ENCODE measurements at regions not wholly inside any gene's neighbourhood (a gene's known extent, or its start where the extent isn't known, plus 50 kb on each side); places are given as distances from the start of the nearest gene placed in this dataset.

DNA sequence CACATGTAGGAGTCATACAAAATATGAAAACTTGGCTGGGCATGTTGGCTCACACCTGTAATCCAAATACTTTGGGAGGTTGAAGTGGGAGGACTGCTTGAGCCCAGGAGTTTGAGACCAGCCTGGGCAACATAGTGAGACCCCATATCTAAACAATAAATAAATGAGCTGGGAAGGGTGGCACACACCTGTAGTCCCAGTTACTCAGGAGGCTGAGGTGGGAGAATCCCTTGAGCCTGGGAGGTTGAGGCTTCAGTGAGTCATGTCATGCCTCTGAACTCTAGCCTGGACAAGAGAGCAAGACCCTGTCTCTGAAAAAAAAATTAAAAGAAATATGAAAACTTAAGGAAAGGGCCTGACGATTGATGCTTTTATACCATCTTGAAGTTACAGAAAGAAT, 112.4 kb upstream of the RAI14 start:
- TF ChIP-seq, protein P1, sequence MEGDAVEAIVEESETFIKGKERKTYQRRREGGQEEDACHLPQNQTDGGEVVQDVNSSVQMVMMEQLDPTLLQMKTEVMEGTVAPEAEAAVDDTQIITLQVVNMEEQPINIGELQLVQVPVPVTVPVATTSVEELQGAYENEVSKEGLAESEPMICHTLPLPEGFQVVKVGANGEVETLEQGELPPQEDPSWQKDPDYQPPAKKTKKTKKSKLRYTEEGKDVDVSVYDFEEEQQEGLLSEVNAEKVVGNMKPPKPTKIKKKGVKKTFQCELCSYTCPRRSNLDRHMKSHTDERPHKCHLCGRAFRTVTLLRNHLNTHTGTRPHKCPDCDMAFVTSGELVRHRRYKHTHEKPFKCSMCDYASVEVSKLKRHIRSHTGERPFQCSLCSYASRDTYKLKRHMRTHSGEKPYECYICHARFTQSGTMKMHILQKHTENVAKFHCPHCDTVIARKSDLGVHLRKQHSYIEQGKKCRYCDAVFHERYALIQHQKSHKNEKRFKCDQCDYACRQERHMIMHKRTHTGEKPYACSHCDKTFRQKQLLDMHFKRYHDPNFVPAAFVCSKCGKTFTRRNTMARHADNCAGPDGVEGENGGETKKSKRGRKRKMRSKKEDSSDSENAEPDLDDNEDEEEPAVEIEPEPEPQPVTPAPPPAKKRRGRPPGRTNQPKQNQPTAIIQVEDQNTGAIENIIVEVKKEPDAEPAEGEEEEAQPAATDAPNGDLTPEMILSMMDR (conservative IDR thresholded peaks at IDR 0.05), result no peak
- no peak for DNase-seq
- H3K27me3 ChIP-seq (ENCODE audit: control insufficient read depth, insufficient read depth, low read length, poor library complexity, severe bottlenecking), result no peaks in the 10 kb centered on the region
- no peak overlapping the region for H3K9ac ChIP-seq (ENCODE audit: extremely low read depth, low read length, poor library complexity, severe bottlenecking)
- Mint-ChIP-seq H3K4me1 (peaks cover 5% of the 10 kb centered on the region), H3K36me3 (ENCODE audit: low read depth) (peaks cover 11% of the 10 kb centered on the region), H3K9me3 (peaks cover 63% of the 10 kb centered on the region), H3K27ac (no peak overlapping the region), H3K4me3 (no peak overlapping the region), H3K27me3 (ENCODE audit: insufficient read depth) (no peaks in the 10 kb centered on the region)
- no peak overlapping the region for H3K4me3 ChIP-seq (ENCODE audit: low read length)
- H3K36me3 ChIP-seq (ENCODE audit: control insufficient read depth, insufficient read depth, low read length), result no peaks in the 10 kb centered on the region
- WGBS, 2 experiments (ENCODE audit: insufficient coverage in 1 of 2, insufficient read length in 1 of 2), result 0% methylated on average over 1 of the region's 1 CpG
- no peaks in the 10 kb centered on the region for H3K4me1 ChIP-seq (ENCODE audit: control insufficient read depth, insufficient read depth, low read length)
- H3K27ac ChIP-seq (ENCODE audit: low read depth, low read length), result no peak overlapping the region
- peaks cover 51% of the 10 kb centered on the region for H3K9me3 ChIP-seq (ENCODE audit: control insufficient read depth, low read length)

DNA sequence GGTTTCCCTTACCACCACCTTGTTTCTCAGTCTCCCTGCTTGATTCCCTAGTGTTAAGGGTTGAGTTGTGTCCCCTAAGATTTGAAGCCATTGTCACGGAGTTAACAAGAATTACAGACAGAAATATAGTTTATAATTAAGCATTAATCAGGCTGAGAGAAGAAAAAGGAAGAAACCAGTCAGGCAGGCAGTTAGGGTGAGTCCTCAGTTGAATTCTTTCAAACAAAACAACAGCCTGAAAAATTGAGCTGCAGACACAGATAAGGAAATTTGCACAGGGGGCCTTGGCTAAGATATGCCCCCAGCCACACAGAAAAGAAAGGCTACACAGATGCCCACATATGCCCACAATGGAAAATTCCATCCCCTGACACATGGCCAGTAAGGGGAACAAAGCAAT, 111.7 kb upstream of the RAI14 start:
- Histone ChIP-seq H3K4me1 (ENCODE audit: control insufficient read depth, insufficient read depth, low read length) (no peaks in the 10 kb centered on the region), H3K9ac (ENCODE audit: extremely low read depth, low read length, poor library complexity, severe bottlenecking) (no peak overlapping the region), H3K27me3 (ENCODE audit: control insufficient read depth, insufficient read depth, low read length, poor library complexity, severe bottlenecking) (no peaks in the 10 kb centered on the region), H3K36me3 (ENCODE audit: control insufficient read depth, insufficient read depth, low read length) (no peaks in the 10 kb centered on the region), H3K27ac (ENCODE audit: low read depth, low read length) (no peak overlapping the region), H3K9me3 (ENCODE audit: control insufficient read depth, low read length) (peaks cover 51% of the 10 kb centered on the region), H3K4me3 (ENCODE audit: low read length) (peak overlapping the region; percentile 30)
- H3K27ac Mint-ChIP-seq, result no peak overlapping the region
- DNase-seq, result no peak
- no peaks in the 10 kb centered on the region for H3K27me3 Mint-ChIP-seq (ENCODE audit: insufficient read depth)
- peaks cover 11% of the 10 kb centered on the region for H3K36me3 Mint-ChIP-seq (ENCODE audit: low read depth)
- TF ChIP-seq, protein P1 (conservative IDR thresholded peaks at IDR 0.05), result no peak
- peaks cover 63% of the 10 kb centered on the region for H3K9me3 Mint-ChIP-seq
- 78% methylated on average over 1 of the region's 1 CpG; no CpG with 5 or more reads in 1 of the 2 experiments for WGBS, 2 experiments (ENCODE audit: insufficient coverage in 1 of 2, insufficient read length in 1 of 2)
- no peak overlapping the region for H3K4me3 Mint-ChIP-seq
- peaks cover 5% of the 10 kb centered on the region for H3K4me1 Mint-ChIP-seq

DNA sequence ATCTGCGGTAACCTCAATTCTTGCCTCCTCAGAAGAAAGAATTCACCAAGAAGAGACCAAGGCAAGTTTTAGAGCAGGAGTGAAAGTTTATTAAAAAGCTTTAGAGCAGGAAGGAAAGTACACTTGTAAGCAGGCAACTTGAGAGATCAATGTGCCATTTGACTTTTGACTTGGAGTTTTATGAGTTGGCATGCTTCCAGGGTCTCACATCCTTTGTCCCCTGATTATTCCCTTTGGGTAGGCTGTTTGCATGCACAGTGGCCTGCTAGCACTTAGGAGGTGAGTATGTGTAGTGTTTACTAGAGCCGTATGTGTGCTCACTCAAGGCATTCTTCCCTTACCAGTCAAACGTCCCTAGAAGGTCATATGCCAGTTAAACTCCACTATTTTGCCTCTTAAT, 111.0 kb upstream of the RAI14 start:
- no peak overlapping the region for H3K4me3 Mint-ChIP-seq
- H3K27me3 Mint-ChIP-seq (ENCODE audit: insufficient read depth), result no peaks in the 10 kb centered on the region
- WGBS, 2 experiments (ENCODE audit: insufficient coverage in 1 of 2, insufficient read length in 1 of 2), result 87 to 94% methylated on average over 2 to 3 of the region's 3 CpGs
- peaks cover 5% of the 10 kb centered on the region for H3K4me1 Mint-ChIP-seq
- Histone ChIP-seq H3K9ac (ENCODE audit: extremely low read depth, low read length, poor library complexity, severe bottlenecking) (no peak overlapping the region), H3K4me3 (ENCODE audit: low read length) (no peak overlapping the region), H3K27ac (ENCODE audit: low read depth, low read length) (no peak overlapping the region), H3K27me3 (ENCODE audit: control insufficient read depth, insufficient read depth, low read length, poor library complexity, severe bottlenecking) (no peaks in the 10 kb centered on the region), H3K36me3 (ENCODE audit: control insufficient read depth, insufficient read depth, low read length) (no peaks in the 10 kb centered on the region), H3K9me3 (ENCODE audit: control insufficient read depth, low read length) (peaks cover 51% of the 10 kb centered on the region), H3K4me1 (ENCODE audit: control insufficient read depth, insufficient read depth, low read length) (no peaks in the 10 kb centered on the region)
- peaks cover 63% of the 10 kb centered on the region for H3K9me3 Mint-ChIP-seq
- H3K27ac Mint-ChIP-seq, result no peak overlapping the region
- TF ChIP-seq, protein P1 (conservative IDR thresholded peaks at IDR 0.05), result no peak
- DNase-seq, result no peak
- H3K36me3 Mint-ChIP-seq (ENCODE audit: low read depth), result peaks cover 11% of the 10 kb centered on the region

All from endodermal cell (in vitro differentiated cells).